ENCODE measurements at regions not wholly inside any gene's neighbourhood (a gene's known extent, or its start where the extent isn't known, plus 50 kb on each side); places are given as distances from the start of the nearest gene placed in this dataset.

DNA sequence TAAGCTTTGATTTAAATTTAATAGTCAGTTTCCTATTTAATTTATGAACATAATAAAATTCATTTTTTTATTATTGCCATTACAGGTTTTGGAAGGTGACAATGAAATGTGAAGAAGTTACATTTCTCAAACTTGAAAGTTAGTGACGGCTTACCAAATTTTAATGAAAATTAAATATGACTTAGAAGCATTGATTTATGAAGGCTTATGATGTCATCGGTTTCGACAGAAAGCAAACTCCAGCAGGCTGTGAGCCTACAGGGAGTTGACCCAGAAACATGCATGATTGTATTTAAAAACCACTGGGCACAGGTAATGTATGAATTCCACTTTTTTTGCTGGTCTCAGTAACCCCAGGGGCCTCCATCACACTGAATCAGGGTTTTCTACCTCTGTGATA lies 157.1 kb downstream of the FHIP1A start:
- TF ChIP-seq, protein P1, sequence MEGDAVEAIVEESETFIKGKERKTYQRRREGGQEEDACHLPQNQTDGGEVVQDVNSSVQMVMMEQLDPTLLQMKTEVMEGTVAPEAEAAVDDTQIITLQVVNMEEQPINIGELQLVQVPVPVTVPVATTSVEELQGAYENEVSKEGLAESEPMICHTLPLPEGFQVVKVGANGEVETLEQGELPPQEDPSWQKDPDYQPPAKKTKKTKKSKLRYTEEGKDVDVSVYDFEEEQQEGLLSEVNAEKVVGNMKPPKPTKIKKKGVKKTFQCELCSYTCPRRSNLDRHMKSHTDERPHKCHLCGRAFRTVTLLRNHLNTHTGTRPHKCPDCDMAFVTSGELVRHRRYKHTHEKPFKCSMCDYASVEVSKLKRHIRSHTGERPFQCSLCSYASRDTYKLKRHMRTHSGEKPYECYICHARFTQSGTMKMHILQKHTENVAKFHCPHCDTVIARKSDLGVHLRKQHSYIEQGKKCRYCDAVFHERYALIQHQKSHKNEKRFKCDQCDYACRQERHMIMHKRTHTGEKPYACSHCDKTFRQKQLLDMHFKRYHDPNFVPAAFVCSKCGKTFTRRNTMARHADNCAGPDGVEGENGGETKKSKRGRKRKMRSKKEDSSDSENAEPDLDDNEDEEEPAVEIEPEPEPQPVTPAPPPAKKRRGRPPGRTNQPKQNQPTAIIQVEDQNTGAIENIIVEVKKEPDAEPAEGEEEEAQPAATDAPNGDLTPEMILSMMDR (IDR thresholded peaks at IDR 0.05) = no peak
- TF ChIP-seq POLR2A (IDR thresholded peaks at IDR 0.05) = no peak
